Ectodermal cell (in vitro differentiated cells): ENCODE measurements at regions not wholly inside any gene's neighbourhood (a gene's known extent, or its start where the extent isn't known, plus 50 kb on each side); places are given as distances from the start of the nearest gene placed in this dataset.

Source experiments
- H3K27ac ChIP-seq: 2 replicates; pipeline ENCODE4 v1.7.0; 2013; ENCODE audit warnings: mild to moderate bottlenecking, low read depth, low read length; ENCODE audit not compliant: insufficient read depth, poor library complexity, severe bottlenecking
- H3K27me3 ChIP-seq: 2 replicates; pipeline ENCODE4 v1.7.0; 2013; ENCODE audit warnings: mild to moderate bottlenecking, low read length; ENCODE audit not compliant: insufficient read depth, control insufficient read depth, poor library complexity, severe bottlenecking
- H3K36me3 ChIP-seq: one replicate; pipeline ENCODE4 v1.7.0; 2013; ENCODE audit warnings: low read length; ENCODE audit not compliant: control insufficient read depth, insufficient read depth
- H3K4me1 ChIP-seq: one replicate; pipeline ENCODE4 v1.7.0; 2013; ENCODE audit warnings: low read length; ENCODE audit not compliant: control insufficient read depth, insufficient read depth
- H3K4me3 ChIP-seq: 2 replicates; pipeline ENCODE4 v1.7.0; 2013; ENCODE audit warnings: low read depth, low read length, control low read depth; ENCODE audit not compliant: insufficient read depth
- H3K9me3 ChIP-seq: 2 replicates; pipeline ENCODE4 v1.7.0; 2013; ENCODE audit warnings: mild to moderate bottlenecking, low read length, moderate library complexity; ENCODE audit not compliant: control insufficient read depth
- WGBS, 2 experiments: methylation state at CpG; one replicate each; pipeline ENCODE4 v1.1.7; 2013; ENCODE audit warnings: missing lambda C conversion rate in 2 of 2; 5-methylcytosine and 5-hydroxymethylcytosine counted together

GRCh38 chr17:13204607-13205237 is 186.9 kb upstream of the ELAC2 start:
- Histone ChIP-seq H3K27me3 (no peaks in the 10 kb centered on the region), H3K4me1 (no peaks in the 10 kb centered on the region), H3K9me3 (no peaks in the 10 kb centered on the region), H3K36me3 (no peaks in the 10 kb centered on the region), H3K4me3 (no peak overlapping the region), H3K27ac (no peak overlapping the region)
- 84% methylated on average over 8 of the region's 8 CpGs for WGBS, 2 experiments

DNA sequence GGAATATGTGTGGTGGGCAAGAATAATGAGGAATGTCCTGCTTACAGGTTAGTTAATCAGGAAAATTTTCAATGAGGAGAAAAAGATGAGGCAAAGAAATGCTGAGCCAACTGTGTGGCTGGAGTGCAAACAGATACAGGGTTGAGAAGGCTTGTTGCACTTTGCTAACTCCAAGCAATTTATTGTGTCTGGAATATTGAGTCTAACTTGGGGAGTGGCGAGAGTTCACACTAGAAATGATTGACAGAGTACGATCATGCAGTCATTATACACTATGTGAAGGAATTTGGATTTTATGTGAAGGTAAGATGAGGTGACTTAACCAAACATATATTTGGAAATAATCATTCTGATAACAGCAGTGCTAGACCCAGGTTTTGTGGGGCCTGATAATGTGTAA is 185.0 kb upstream of the ELAC2 start:
- no peaks in the 10 kb centered on the region for H3K4me1 ChIP-seq
- no peak overlapping the region for H3K27ac ChIP-seq
- no peaks in the 10 kb centered on the region for H3K36me3 ChIP-seq
- no peak overlapping the region for H3K4me3 ChIP-seq
- no peaks in the 10 kb centered on the region for H3K27me3 ChIP-seq
- 93 to 100% methylated on average over 2 of the region's 2 CpGs for WGBS, 2 experiments
- no peaks in the 10 kb centered on the region for H3K9me3 ChIP-seq

DNA sequence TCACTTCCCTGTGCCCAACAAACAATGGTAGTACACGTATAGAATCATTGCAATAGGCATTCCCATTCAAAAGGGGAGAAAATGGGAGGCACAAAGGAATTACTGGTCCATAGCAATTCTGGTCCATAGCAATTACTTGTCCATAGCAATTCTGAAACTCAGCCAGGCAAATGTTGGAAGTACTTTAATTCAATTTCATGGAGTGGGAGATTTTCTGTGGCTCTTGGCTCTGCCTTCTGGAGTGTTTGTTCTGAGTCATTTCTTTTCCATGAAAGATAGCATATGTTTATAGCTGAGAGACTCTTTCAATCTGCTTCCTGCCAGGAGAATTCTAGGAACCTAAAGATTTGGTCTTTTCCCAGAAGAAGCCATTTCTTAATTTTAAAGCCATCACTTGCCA is 182.8 kb upstream of the ELAC2 start:
- Histone ChIP-seq H3K4me1 (no peaks in the 10 kb centered on the region), H3K27me3 (no peaks in the 10 kb centered on the region), H3K36me3 (no peaks in the 10 kb centered on the region), H3K9me3 (no peaks in the 10 kb centered on the region), H3K4me3 (no peak overlapping the region), H3K27ac (no peak overlapping the region)
- 87 to 89% methylated on average over 1 of the region's 1 CpG for WGBS, 2 experiments

DNA sequence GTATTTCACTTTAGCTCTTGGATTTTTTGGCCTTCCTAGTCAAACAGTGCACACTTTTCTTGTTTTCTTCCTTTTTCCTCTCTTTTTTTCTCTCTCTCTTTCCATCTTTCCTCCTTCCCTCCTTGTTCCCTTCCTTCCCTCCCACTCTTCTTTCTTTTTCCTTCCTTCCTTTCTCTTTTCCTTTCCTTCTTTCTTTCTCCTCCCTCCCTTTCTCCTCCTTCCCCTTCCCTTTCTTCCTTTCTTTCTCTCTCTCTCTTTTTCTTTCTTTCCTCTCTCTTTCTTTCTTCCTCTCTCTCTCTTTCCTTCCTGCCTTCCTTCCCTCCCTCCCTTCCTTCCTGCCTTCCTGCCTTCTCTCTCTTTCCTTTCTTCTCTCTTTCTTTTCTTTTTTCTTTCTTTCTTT is 181.6 kb upstream of the ELAC2 start:
- H3K4me1 ChIP-seq, result no peaks in the 10 kb centered on the region
- H3K9me3 ChIP-seq, result no peaks in the 10 kb centered on the region
- H3K27ac ChIP-seq, result no peak overlapping the region

DNA sequence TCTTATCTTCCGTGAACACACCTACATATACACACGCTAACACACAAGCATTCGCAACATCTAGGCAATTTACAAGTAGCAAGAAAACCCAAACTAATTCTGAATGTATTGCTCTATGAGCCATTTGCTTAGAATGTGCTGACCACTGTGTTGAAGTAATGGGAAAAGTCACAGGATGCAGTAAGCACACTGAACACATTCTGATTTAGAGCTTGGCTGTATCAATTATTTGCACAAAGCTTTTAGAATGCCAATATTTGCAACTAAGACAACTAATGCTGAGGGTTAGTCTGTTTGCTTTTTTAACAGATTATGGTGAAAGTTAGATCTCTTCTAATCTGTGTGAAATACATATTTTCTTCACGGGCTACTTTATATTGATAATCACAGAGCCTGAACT is 179.8 kb upstream of the ELAC2 start:
- no peaks in the 10 kb centered on the region for H3K27me3 ChIP-seq
- H3K4me3 ChIP-seq, result no peak overlapping the region
- no peaks in the 10 kb centered on the region for H3K4me1 ChIP-seq
- no peaks in the 10 kb centered on the region for H3K9me3 ChIP-seq
- H3K27ac ChIP-seq, result no peak overlapping the region
- no peaks in the 10 kb centered on the region for H3K36me3 ChIP-seq
- WGBS, 2 experiments, result 98% methylated on average over 3 to 4 of the region's 4 CpGs

More for the DNA sequence above, 181.6 kb upstream of the ELAC2 start:
- Histone ChIP-seq H3K27me3 (no peaks in the 10 kb centered on the region), H3K4me3 (no peak overlapping the region), H3K36me3 (no peaks in the 10 kb centered on the region)

GRCh38 chr17:13194887-13195286 is 177.1 kb upstream of the ELAC2 start:
- H3K27ac ChIP-seq, result no peak overlapping the region
- H3K9me3 ChIP-seq, result peaks cover 3% of the 10 kb centered on the region
- no peaks in the 10 kb centered on the region for H3K4me1 ChIP-seq
- no peaks in the 10 kb centered on the region for H3K36me3 ChIP-seq
- no peaks in the 10 kb centered on the region for H3K27me3 ChIP-seq
- no peak overlapping the region for H3K4me3 ChIP-seq
- WGBS, 2 experiments, result 74 to 86% methylated on average over 2 of the region's 2 CpGs

- H3K27ac ChIP-seq, result no peak overlapping the region
- WGBS, 2 experiments, result 87 to 90% methylated on average over 4 of the region's 4 CpGs
Measured at GRCh38 chr17:13182854-13183253, 165.0 kb upstream of the ELAC2 start.

DNA sequence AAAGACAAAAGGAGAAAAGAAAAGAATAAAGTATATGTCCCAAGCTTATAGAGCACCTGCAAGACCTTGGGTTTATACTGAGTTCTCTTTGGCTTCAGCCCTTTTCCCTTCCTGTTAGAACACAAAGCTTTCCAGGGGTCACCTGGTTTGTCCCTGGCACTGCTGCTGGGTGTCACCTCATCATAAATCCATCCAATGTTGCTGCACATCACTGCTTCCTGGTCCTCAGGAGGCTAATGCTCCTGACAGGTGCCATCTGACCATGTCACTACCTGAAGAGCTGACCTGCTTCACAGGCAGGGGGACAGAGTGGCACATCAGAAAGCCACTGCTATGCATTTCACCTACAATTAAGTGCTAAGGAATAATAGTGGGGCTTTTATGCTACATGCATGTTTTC is 164.6 kb upstream of the ELAC2 start:
- Histone ChIP-seq H3K9me3 (no peaks in the 10 kb centered on the region), H3K4me1 (no peaks in the 10 kb centered on the region), H3K36me3 (no peaks in the 10 kb centered on the region), H3K27me3 (no peaks in the 10 kb centered on the region), H3K27ac (no peak overlapping the region), H3K4me3 (no peak overlapping the region)

More at GRCh38 chr17:13182854-13183253, 165.0 kb upstream of the ELAC2 start:
- no peaks in the 10 kb centered on the region for H3K4me1 ChIP-seq
- H3K9me3 ChIP-seq, result no peaks in the 10 kb centered on the region
- H3K4me3 ChIP-seq, result no peak overlapping the region
- H3K36me3 ChIP-seq, result no peaks in the 10 kb centered on the region
- no peaks in the 10 kb centered on the region for H3K27me3 ChIP-seq

- no peaks in the 10 kb centered on the region for H3K36me3 ChIP-seq
- WGBS, 2 experiments, result 92 to 94% methylated on average over 2 of the region's 2 CpGs
Measured at GRCh38 chr17:13181683-13182082, 163.9 kb upstream of the ELAC2 start.

DNA sequence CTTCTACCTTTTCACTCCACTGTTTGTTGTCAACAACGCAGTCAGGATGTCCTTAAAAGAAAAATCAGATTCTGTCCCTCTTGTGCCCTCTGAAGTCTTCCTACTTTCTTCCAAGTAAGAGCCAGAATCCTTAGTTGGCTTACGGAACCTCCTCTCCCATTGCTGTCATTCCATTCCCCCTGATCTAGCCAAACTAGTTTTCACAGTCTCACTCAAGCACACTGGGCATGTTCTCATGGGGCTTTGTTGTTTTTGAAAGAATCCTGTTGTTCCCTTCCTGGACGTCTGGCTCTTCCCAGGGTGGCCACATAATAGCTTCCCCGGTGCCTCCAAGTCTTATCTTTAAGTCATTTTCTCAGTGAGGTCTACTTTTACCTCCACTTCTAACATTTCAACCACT is 158.6 kb upstream of the ELAC2 start:
- 41 to 48% methylated on average over 4 of the region's 4 CpGs for WGBS, 2 experiments
- no peaks in the 10 kb centered on the region for H3K27me3 ChIP-seq
- peaks cover 3% of the 10 kb centered on the region for H3K36me3 ChIP-seq
- H3K4me1 ChIP-seq, result no peaks in the 10 kb centered on the region
- no peak overlapping the region for H3K27ac ChIP-seq
- no peaks in the 10 kb centered on the region for H3K9me3 ChIP-seq
- no peak overlapping the region for H3K4me3 ChIP-seq

More at GRCh38 chr17:13181683-13182082, 163.9 kb upstream of the ELAC2 start:
- H3K4me1 ChIP-seq, result no peaks in the 10 kb centered on the region
- H3K27ac ChIP-seq, result no peak overlapping the region
- H3K4me3 ChIP-seq, result no peak overlapping the region
- no peaks in the 10 kb centered on the region for H3K9me3 ChIP-seq
- H3K27me3 ChIP-seq, result no peaks in the 10 kb centered on the region

- peaks cover 3% of the 10 kb centered on the region for H3K36me3 ChIP-seq
- H3K27ac ChIP-seq, result no peak overlapping the region
- H3K9me3 ChIP-seq, result peaks cover 3% of the 10 kb centered on the region
- no peak overlapping the region for H3K4me3 ChIP-seq
- WGBS, 2 experiments, result 92 to 100% methylated on average over 1 of the region's 1 CpG
- no peaks in the 10 kb centered on the region for H3K27me3 ChIP-seq
- H3K4me1 ChIP-seq, result no peaks in the 10 kb centered on the region
Measured at GRCh38 chr17:13171790-13172189, 154.0 kb upstream of the ELAC2 start.
